ENCODE measurements at regions not wholly inside any gene's neighbourhood (a gene's known extent, or its start where the extent isn't known, plus 50 kb on each side); places are given as distances from the start of the nearest gene placed in this dataset.
A peak's percentile ranks its signal among the peaks of the same experiment; 100 is the strongest.

GRCh38 chr9:105864248-105864898, 170.0 kb downstream of the TMEM38B start:
- no peak for DNase-seq

- no peak for DNase-seq
Observed at GRCh38 chr9:105865285-105865684, 170.9 kb downstream of the TMEM38B start.

DNA sequence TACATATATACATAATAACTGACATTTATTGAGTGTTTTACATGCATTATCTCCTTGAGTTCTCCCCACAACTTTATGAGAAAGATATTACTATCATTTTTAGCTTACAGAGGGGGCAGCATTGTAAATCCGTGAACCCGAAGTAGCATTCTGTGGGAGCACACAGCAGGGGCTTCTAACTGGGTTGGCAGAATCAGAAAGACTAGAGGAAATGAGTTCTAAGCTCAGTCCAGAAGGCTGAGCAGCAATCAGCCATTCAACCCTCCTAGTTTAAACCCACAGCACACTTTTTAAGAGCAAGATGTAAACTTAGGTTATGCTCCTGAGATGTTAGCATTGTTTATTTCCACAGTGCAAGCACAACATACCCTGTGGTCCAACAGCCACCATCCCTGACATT, 177.2 kb downstream of the TMEM38B start:
- DNase-seq: no peak

DNA sequence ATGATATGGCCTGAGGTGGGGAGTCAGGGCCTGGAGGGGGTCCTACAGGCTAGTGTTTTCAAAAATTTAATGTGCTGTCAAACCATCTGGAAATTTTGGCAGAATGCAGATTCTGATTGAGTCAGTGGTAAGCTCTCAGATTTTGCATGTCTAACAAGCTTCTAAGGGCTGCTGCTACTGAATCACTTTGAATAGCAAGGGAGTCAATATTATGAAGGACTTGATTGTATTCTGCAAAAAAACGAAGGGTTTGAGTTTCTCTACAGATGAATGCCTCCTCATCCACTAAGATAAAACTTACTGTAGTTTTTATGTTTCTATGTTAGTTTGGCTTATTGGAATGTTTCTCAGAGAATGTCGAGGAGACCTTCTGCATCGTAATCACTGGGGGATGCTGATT, 179.5 kb downstream of the TMEM38B start:
- no peak for DNase-seq

GRCh38 chr9:105877721-105878120, 183.4 kb downstream of the TMEM38B start:
- no peak for DNase-seq

DNA sequence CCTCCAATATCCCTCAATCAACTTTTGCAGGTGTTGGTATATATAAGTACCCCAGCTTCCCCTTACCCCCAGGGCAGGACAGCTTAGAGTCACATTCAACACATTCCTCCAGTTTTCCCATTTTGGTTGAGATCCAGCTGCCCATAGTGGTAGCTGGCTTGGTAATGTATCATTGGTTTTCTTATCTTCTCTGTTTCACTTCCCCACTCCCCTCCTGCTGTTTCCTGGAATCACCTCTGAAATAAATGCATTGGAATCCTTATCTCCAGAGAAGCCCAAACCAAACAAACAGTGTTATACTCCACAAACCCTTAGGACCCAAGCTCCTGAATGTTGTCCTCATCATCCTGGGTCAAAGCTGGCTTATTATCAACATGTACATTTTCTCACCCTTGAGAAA, 184.8 kb downstream of the TMEM38B start:
- no peak for DNase-seq

GRCh38 chr9:105880517-105880916, 186.2 kb downstream of the TMEM38B start:
- DNase-seq: no peak

DNA sequence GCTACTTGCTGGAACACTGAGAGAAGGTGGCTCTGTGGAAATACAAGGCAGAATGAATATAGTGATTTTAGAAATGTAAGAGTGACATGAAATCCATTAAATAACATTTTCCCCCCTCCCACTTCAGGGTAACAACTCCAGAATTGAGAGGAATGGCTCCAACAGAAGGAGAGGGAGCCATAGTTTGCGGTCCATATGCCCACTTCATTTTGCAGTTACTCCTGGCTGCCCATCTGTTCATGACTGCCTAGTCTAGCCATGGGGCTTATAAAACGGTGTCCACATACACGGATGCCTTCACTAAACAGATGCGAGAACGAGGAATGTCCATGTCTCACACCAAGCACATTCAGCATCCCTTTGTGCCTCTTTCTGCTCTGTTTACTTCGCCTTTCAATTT, 186.7 kb downstream of the TMEM38B start:
- peak; percentile 36 for DNase-seq

- DNase-seq: peak; percentile 80
Observed at GRCh38 chr9:105881654-105882349, 187.5 kb downstream of the TMEM38B start.

- no peak for DNase-seq
Observed at GRCh38 chr9:105883847-105884246, 189.5 kb downstream of the TMEM38B start.

GRCh38 chr9:105884416-105884815, 190.1 kb downstream of the TMEM38B start:
- DNase-seq: no peak

DNA sequence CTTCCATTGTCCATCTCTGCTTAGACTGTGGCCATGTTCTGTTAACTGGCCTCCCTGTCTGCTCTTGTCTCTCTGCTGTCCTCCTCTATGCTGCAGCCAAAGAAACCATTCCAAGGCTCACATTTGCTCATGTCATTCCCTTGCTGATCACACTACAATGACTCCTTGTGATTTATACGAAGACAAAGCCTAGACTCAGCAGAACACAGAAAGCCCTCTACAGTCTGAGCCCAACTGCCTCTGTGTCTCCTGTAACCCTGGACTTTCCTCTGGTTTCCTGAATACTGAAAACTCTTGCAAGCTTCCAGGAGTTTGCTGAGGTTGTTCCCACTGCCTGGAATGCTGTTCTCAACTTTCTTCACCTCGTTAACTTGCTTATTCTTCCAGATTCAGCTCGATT, 191.8 kb downstream of the TMEM38B start:
- no peak for DNase-seq

- DNase-seq: peak; percentile 10
Observed at GRCh38 chr9:105887679-105888078, 193.3 kb downstream of the TMEM38B start.

GRCh38 chr9:105890046-105890822, 195.9 kb downstream of the TMEM38B start:
- no peak for DNase-seq

- no peak for DNase-seq
Observed at GRCh38 chr9:105900123-105900522, 205.8 kb downstream of the TMEM38B start.

DNA sequence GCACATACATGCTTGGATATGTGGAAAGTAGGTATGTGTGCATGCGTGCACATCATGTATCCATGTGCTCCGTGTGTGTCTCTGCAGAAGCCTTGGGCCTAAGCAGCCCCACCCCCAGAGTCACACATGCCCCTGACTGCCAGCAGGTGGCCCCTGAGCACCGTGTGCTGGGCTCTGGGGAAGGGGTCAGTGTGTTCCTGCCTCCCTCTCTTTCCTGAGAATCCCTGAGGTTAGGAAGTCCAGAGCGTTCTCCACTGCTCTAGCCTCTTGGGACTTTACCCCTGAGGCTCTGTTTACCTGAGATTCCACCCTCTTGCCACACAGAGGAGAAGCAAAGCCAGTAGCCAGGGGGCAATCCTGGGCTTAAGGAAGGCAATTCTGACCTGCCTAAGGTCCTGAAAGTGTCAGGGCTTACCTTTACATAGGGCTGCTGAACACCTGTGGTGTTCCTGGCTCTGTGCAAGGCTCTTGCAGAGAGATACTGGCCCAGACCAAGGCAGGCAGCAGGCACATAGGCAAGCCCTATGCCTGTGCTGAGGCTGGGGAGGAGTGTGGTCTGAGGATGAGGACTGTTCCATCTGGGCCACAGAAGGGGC, 207.3 kb downstream of the TMEM38B start:
- peak; percentile 80 for DNase-seq

DNA sequence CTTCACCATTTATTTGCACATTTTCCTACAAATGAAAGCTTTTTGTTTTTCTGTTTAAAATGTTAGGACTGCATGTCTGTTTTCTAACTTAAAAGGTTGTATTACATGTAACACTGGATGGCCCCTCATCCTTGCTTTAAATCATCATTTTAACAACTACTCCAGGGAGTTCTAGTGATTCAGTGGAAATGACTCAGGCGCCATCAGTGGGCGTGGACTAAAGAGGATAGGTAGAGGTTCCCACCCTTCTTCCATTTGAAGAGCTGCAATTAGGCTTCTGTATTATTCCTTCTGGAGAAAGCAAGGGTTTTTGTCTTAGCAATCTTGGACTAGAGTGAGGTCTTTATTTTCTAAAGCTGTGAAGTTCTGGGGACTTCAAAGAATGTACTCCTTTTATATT, 213.7 kb downstream of the TMEM38B start:
- DNase-seq: no peak

- DNase-seq: no peak
Observed at GRCh38 chr9:105911104-105911911, 217.0 kb downstream of the TMEM38B start.

- DNase-seq: no peak
Observed at GRCh38 chr9:105912157-105912862, 218.0 kb downstream of the TMEM38B start.

GRCh38 chr9:105912863-105913516, 218.6 kb downstream of the TMEM38B start:
- DNase-seq: no peak

- no peak for DNase-seq
Observed at GRCh38 chr9:105921057-105921726, 226.9 kb downstream of the TMEM38B start.
